CD4-positive, alpha-beta T cell treated with Interleukin-17A for 1 hour (primary cell): ENCODE measurements at regions not wholly inside any gene's neighbourhood (a gene's known extent, or its start where the extent isn't known, plus 50 kb on each side); places are given as distances from the start of the nearest gene placed in this dataset.
"Not testable (repeated sequence)": the region's sequence is repeated elsewhere in the genome, so short reads cannot be mapped to it uniquely, and the experiment has no call there.

Experiments used
- DNase-seq: peaks from one replicate; pipeline ENCODE4 v3.0.0-alpha.2; 2020

- no peak for DNase-seq
Observed at GRCh38 chr3:150300388-150300787, 107.7 kb upstream of the TSC22D2 start.

- DNase-seq: no peak
Observed at GRCh38 chr3:150299201-150299600, 108.9 kb upstream of the TSC22D2 start.

DNA sequence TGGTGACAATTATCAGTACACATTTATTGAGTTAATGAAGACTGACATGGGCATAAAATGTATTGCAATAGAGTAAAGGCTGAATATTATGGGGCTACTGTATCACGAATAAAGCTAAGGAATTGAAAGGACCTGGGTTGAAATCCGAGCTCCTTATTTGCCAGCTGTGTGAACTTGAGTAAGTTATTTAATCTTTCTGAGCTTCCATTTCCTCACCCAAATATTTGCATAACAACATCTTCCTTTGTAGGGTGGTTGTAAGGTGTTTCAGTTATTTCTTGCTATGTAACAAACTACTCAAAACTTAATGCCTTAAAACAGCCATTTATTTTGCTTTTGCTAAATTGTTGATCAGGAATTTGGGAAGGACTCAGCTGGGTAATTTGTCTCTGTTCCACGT is 111.1 kb upstream of the TSC22D2 start:
- DNase-seq: no peak

- DNase-seq: no peak
Observed at GRCh38 chr3:150296123-150296735, 111.9 kb upstream of the TSC22D2 start.

GRCh38 chr3:150293401-150294001 is 114.6 kb upstream of the TSC22D2 start:
- no peak for DNase-seq

DNA sequence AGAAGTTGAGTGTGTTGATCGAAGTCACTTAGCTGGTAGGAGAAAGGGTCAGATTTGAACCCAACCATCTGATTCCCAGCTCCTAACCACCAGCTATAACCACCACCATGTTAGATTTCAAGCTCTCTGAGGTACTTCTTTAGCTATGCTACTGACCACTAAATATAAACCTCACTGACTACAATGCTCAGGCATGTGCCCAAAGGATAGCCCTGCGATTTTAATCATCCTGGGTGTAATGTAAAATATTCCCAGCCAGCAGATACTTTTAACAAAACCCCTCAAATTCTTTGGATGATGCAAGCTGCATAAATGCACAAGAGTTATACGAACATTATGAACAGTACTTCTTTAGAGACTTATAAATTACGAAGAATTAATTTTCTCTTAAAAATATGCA is 115.2 kb upstream of the TSC22D2 start:
- no peak for DNase-seq

DNA sequence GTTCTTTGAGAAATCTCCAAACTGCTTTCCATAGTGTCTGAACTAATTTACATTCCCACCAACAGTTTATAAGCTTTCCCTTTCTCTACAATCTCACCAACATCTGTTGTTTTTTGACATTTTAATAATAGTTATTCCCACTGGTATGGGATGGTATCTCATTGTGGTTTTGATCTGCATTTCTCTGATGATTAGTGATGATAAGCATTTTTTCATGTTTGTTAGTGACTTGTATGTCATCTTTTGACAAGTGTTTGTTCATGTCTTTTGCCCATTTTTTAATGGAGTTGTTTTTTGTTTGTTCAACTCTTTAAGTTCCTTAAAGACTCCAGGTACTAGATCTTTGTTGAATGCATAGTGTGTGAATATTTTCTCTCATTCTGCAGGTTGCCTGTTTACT is 116.6 kb upstream of the TSC22D2 start:
- DNase-seq: no peak

GRCh38 chr3:150286390-150287147 is 121.5 kb upstream of the TSC22D2 start:
- DNase-seq: peak; percentile 60

DNA sequence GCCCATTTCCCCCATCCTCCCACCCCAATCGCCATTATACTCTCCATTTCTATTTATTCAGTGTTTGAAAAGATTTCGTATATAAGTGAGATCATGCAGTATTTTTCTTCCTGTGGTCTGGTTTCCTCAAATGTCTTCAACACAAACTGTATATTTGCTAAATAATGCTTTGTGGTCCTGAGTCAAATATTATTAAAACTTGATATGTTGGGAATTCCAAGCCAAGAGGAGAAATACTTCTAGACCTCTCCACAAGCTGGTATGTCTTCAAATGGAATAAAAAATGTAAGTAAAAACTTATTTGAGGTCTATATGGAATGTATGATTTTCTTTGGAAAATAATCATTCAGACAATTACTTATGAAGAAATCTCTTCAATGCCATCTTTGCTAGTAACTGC is 122.5 kb upstream of the TSC22D2 start:
- DNase-seq: no peak

- no peak for DNase-seq
Observed at GRCh38 chr3:150278843-150279381, 129.2 kb upstream of the TSC22D2 start.

GRCh38 chr3:150278195-150278594 is 129.9 kb upstream of the TSC22D2 start:
- DNase-seq: no peak

DNA sequence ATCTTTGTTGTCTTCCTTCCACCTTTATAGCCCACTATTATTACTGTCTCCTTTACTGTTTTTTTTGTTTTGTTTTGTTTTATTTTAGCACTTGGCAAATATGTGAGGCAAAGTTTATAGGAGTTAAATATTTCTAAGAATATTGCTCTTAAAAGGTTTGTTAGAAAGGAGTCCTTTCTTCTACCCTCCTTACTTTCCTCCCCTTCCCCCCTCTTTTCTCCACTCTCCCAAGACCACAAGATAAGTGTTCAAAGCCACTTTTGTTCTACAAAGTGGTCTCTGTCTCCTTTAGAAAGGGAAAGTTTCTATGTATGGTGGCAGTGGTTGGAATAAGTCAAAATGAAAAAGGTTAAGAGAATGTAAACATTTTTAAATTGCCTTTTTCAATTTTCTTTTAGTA is 130.7 kb upstream of the TSC22D2 start:
- no peak for DNase-seq

GRCh38 chr3:150275941-150276340 is 132.2 kb upstream of the TSC22D2 start:
- DNase-seq: no peak

DNA sequence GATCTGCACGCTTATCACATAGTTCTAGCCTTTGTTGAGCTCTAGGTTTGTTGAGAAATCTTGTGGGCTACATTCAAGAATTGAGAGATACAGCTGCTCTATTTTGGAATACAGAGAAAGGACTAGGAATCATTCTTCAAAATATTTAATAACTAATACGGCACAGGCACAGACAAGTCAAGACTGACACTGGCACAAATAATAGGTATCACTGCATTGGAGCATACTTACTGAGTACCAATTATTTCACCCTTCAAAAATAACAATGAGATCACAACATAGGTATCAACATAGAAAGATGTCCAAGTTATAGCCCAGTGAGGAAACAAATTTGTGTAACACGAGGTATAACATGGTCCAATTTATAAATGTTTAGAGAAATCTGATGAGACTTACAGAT is 133.7 kb upstream of the TSC22D2 start:
- DNase-seq: no peak

- DNase-seq: no peak
Observed at GRCh38 chr3:150273396-150273795, 134.7 kb upstream of the TSC22D2 start.

DNA sequence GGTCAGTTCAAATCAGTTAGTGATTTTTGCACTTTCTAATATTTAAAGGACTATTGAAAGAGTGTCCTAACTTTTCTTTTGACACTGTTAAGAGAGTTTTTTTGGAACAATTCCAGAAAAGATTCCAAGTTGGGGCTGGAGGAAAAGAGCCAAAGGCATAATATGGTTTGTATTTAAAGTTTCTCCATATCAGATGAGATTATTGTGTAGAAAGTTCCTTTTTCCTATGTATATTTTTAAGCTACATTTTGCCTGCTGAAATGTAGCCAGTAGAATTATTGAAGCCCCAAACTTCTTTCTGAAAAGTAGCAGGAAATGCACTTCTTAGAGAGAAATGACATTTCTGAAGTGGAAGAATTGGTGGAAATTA is 136.5 kb upstream of the TSC22D2 start:
- no peak for DNase-seq

- DNase-seq: no peak
Observed at GRCh38 chr3:150270883-150271590, 137.1 kb upstream of the TSC22D2 start.

- not testable (repeated sequence) for DNase-seq
Observed at GRCh38 chr3:150270444-150270843, 137.7 kb upstream of the TSC22D2 start.

DNA sequence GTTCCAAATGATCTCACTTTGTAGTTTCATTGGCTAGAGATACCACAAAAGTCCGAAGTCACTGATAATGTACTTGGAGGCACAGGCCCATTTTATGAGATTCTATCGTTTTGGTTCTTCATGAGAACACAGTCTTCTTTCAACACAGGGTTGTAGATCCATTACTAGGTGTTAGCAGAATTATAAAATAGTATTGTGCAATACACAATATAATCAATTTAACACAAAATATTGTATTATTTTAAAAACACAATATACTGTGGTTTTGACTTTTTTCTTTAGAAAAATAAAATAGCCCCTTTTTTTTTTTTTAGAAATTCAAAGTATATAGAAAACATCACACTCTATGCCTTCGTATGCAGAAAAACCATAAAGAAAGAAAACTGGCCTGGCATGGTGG is 138.6 kb upstream of the TSC22D2 start:
- no peak for DNase-seq

- DNase-seq: no peak
Observed at GRCh38 chr3:150268426-150269391, 139.4 kb upstream of the TSC22D2 start.

GRCh38 chr3:150267288-150267687 is 140.8 kb upstream of the TSC22D2 start:
- DNase-seq: no peak

- no peak for DNase-seq
Observed at GRCh38 chr3:150265305-150265704, 142.8 kb upstream of the TSC22D2 start.
